ENCODE measurements at regions not wholly inside any gene's neighbourhood (a gene's known extent, or its start where the extent isn't known, plus 50 kb on each side); places are given as distances from the start of the nearest gene placed in this dataset.

- FAIRE-seq (no peak), DNase-seq (ENCODE audit: insufficient read length, low spot score) (no peak)
- TF ChIP-seq PAX5 (IDR thresholded peaks at IDR 0.05; ENCODE audit: insufficient read depth, low read length, severe bottlenecking) (no peak), POLR2AphosphoS5 (IDR thresholded peaks at IDR 0.05; ENCODE audit: low read depth, low read length) (no peak), POU2F2 (IDR thresholded peaks at IDR 0.05; ENCODE audit: low read depth, low read length) (no peak), SPI1 (IDR thresholded peaks at IDR 0.05; ENCODE audit: low read depth, low read length) (no peak), POLR2A (IDR thresholded peaks at IDR 0.05; ENCODE audit: low read depth, low read length) (no peak), TAF1 (IDR thresholded peaks at IDR 0.05; ENCODE audit: low read depth, low read length) (no peak)
Measured at GRCh38 chr16:9351440-9351839, 260.0 kb downstream of the HAPSTR1 start.

- DNase-seq (ENCODE audit: insufficient read length, low spot score) (no peak), FAIRE-seq (no peak)
- TF ChIP-seq TAF1 (IDR thresholded peaks at IDR 0.05; ENCODE audit: low read depth, low read length) = no peak
- TF ChIP-seq POLR2A (IDR thresholded peaks at IDR 0.05; ENCODE audit: low read depth, low read length) = no peak
- TF ChIP-seq POLR2AphosphoS5 (IDR thresholded peaks at IDR 0.05; ENCODE audit: low read depth, low read length) = no peak
- TF ChIP-seq PAX5 (IDR thresholded peaks at IDR 0.05; ENCODE audit: insufficient read depth, low read length, severe bottlenecking) = no peak
- TF ChIP-seq POU2F2 (IDR thresholded peaks at IDR 0.05; ENCODE audit: low read depth, low read length) = no peak
- TF ChIP-seq SPI1 (IDR thresholded peaks at IDR 0.05; ENCODE audit: low read depth, low read length) = no peak
Measured at GRCh38 chr16:9351841-9352434, 260.5 kb downstream of the HAPSTR1 start.

GRCh38 chr16:9357829-9358228 is 266.4 kb downstream of the HAPSTR1 start:
- no peak for DNase-seq (ENCODE audit: insufficient read length, low spot score)
- FAIRE-seq = no peak
- TF ChIP-seq SPI1 (IDR thresholded peaks at IDR 0.05; ENCODE audit: low read depth, low read length) = no peak
- no peak for TF ChIP-seq TAF1 (IDR thresholded peaks at IDR 0.05; ENCODE audit: low read depth, low read length)
- TF ChIP-seq PAX5 (IDR thresholded peaks at IDR 0.05; ENCODE audit: insufficient read depth, low read length, severe bottlenecking) = no peak
- TF ChIP-seq POU2F2 (IDR thresholded peaks at IDR 0.05; ENCODE audit: low read depth, low read length) = no peak
- TF ChIP-seq POLR2A (IDR thresholded peaks at IDR 0.05; ENCODE audit: low read depth, low read length) = no peak
- TF ChIP-seq POLR2AphosphoS5 (IDR thresholded peaks at IDR 0.05; ENCODE audit: low read depth, low read length) = no peak

- FAIRE-seq (no peak), DNase-seq (ENCODE audit: insufficient read length, low spot score) (no peak)
- TF ChIP-seq POLR2AphosphoS5 (IDR thresholded peaks at IDR 0.05; ENCODE audit: low read depth, low read length) (no peak), SPI1 (IDR thresholded peaks at IDR 0.05; ENCODE audit: low read depth, low read length) (no peak), PAX5 (IDR thresholded peaks at IDR 0.05; ENCODE audit: insufficient read depth, low read length, severe bottlenecking) (no peak), TAF1 (IDR thresholded peaks at IDR 0.05; ENCODE audit: low read depth, low read length) (no peak), POU2F2 (IDR thresholded peaks at IDR 0.05; ENCODE audit: low read depth, low read length) (no peak), POLR2A (IDR thresholded peaks at IDR 0.05; ENCODE audit: low read depth, low read length) (no peak)
Measured at GRCh38 chr16:9360075-9360474, 268.6 kb downstream of the HAPSTR1 start.

DNA sequence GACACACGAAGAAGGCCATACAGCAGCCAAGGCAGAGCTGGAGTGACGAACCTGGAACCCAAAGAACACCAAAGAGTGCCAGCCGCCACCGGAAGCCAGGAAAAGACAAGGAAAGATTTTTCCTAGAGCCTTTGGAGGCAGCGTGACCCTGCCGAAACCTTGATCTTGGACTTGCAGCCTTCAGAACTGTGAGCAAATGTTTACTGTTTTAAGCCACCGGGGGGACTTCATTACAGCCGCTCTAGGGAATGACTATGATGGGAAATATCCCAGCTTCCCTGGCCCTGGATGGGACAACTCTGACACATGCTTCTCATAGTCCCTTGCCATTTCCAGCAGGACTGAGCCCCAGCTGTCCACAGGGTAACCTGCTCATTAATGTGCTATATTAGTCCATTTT is 270.6 kb downstream of the HAPSTR1 start:
- TF ChIP-seq POLR2A (IDR thresholded peaks at IDR 0.05; ENCODE audit: low read depth, low read length) (no peak), POLR2AphosphoS5 (IDR thresholded peaks at IDR 0.05; ENCODE audit: low read depth, low read length) (no peak), PAX5 (IDR thresholded peaks at IDR 0.05; ENCODE audit: insufficient read depth, low read length, severe bottlenecking) (no peak), TAF1 (IDR thresholded peaks at IDR 0.05; ENCODE audit: low read depth, low read length) (no peak), POU2F2 (IDR thresholded peaks at IDR 0.05; ENCODE audit: low read depth, low read length) (no peak), SPI1 (IDR thresholded peaks at IDR 0.05; ENCODE audit: low read depth, low read length) (no peak)
- DNase-seq (ENCODE audit: insufficient read length, low spot score) (no peak), FAIRE-seq (no peak)

DNA sequence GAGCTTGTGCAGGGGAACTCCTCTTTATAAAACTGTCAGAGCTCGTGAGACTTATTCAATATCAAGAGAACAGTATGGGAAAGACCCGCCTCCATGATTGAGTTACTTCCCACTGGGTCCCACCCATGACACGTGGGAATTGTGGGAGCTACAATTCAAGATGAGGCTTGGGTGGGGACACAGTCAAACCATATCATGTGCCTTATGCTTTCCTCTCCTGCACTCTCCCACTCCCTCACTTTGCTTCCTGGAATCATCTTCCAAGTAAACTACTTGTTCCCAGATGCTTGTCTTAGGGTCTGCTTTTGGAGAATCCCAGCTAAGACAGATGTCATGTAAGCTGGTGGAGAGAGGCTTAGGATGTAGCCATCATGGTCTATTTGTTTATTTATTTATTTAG is 271.2 kb downstream of the HAPSTR1 start:
- no peak for TF ChIP-seq PAX5 (IDR thresholded peaks at IDR 0.05; ENCODE audit: insufficient read depth, low read length, severe bottlenecking)
- no peak for TF ChIP-seq POLR2AphosphoS5 (IDR thresholded peaks at IDR 0.05; ENCODE audit: low read depth, low read length)
- TF ChIP-seq SPI1 (IDR thresholded peaks at IDR 0.05; ENCODE audit: low read depth, low read length) = no peak
- no peak for TF ChIP-seq POLR2A (IDR thresholded peaks at IDR 0.05; ENCODE audit: low read depth, low read length)
- TF ChIP-seq POU2F2 (IDR thresholded peaks at IDR 0.05; ENCODE audit: low read depth, low read length) = no peak
- no peak for TF ChIP-seq TAF1 (IDR thresholded peaks at IDR 0.05; ENCODE audit: low read depth, low read length)
- FAIRE-seq (no peak), DNase-seq (ENCODE audit: insufficient read length, low spot score) (no peak)

GRCh38 chr16:9363520-9363919 is 272.1 kb downstream of the HAPSTR1 start:
- no peak for TF ChIP-seq SPI1 (IDR thresholded peaks at IDR 0.05; ENCODE audit: low read depth, low read length)
- no peak for TF ChIP-seq POLR2AphosphoS5 (IDR thresholded peaks at IDR 0.05; ENCODE audit: low read depth, low read length)
- TF ChIP-seq POLR2A (IDR thresholded peaks at IDR 0.05; ENCODE audit: low read depth, low read length) = no peak
- TF ChIP-seq POU2F2 (IDR thresholded peaks at IDR 0.05; ENCODE audit: low read depth, low read length) = no peak
- TF ChIP-seq TAF1 (IDR thresholded peaks at IDR 0.05; ENCODE audit: low read depth, low read length) = no peak
- no peak for TF ChIP-seq PAX5 (IDR thresholded peaks at IDR 0.05; ENCODE audit: insufficient read depth, low read length, severe bottlenecking)
- no peak for DNase-seq (ENCODE audit: insufficient read length, low spot score)
- FAIRE-seq = no peak

GRCh38 chr16:9364721-9365369 is 273.4 kb downstream of the HAPSTR1 start:
- TF ChIP-seq TAF1 (IDR thresholded peaks at IDR 0.05; ENCODE audit: low read depth, low read length) = no peak
- no peak for TF ChIP-seq POU2F2 (IDR thresholded peaks at IDR 0.05; ENCODE audit: low read depth, low read length)
- no peak for TF ChIP-seq POLR2AphosphoS5 (IDR thresholded peaks at IDR 0.05; ENCODE audit: low read depth, low read length)
- TF ChIP-seq PAX5 (IDR thresholded peaks at IDR 0.05; ENCODE audit: insufficient read depth, low read length, severe bottlenecking) = no peak
- TF ChIP-seq SPI1 (IDR thresholded peaks at IDR 0.05; ENCODE audit: low read depth, low read length) = no peak
- TF ChIP-seq POLR2A (IDR thresholded peaks at IDR 0.05; ENCODE audit: low read depth, low read length) = no peak
- DNase-seq (ENCODE audit: insufficient read length, low spot score) = no peak
- no peak for FAIRE-seq

DNA sequence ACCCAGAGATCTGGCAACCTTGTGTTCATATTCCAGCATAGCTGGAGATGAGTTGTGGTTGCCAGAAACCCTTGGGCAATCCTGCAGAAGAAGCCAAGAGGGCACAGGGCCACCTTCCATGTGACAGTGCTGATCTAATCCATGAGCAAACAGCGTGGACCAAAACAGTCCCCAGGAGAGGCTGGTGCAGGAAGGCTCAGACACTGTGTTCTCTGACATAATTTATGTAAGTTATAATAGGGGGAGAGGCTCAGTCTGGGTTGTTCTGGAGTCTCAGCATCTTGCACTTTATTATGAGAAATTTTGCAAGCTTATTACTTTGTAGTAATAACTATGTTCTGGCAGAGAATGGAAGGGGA is 273.9 kb downstream of the HAPSTR1 start:
- TF ChIP-seq POU2F2 (IDR thresholded peaks at IDR 0.05; ENCODE audit: low read depth, low read length) (no peak), TAF1 (IDR thresholded peaks at IDR 0.05; ENCODE audit: low read depth, low read length) (no peak), PAX5 (IDR thresholded peaks at IDR 0.05; ENCODE audit: insufficient read depth, low read length, severe bottlenecking) (no peak), POLR2AphosphoS5 (IDR thresholded peaks at IDR 0.05; ENCODE audit: low read depth, low read length) (no peak), POLR2A (IDR thresholded peaks at IDR 0.05; ENCODE audit: low read depth, low read length) (no peak), SPI1 (IDR thresholded peaks at IDR 0.05; ENCODE audit: low read depth, low read length) (no peak)
- DNase-seq (ENCODE audit: insufficient read length, low spot score) = no peak
- FAIRE-seq = no peak

Measured in GM12891 (cell line).